ENCODE measurements at regions not wholly inside any gene's neighbourhood (a gene's known extent, or its start where the extent isn't known, plus 50 kb on each side); places are given as distances from the start of the nearest gene placed in this dataset.

GRCh38 chr4:26044983-26045382, 131.0 kb downstream of the SMIM20 start:
- Histone ChIP-seq H3K27me3 (ENCODE audit: control insufficient read depth, insufficient read depth, low read length) (no peaks in the 10 kb centered on the region), H3K4me1 (ENCODE audit: control insufficient read depth, insufficient read depth, low read length) (no peaks in the 10 kb centered on the region), H3K27ac (ENCODE audit: low read length) (no peak overlapping the region), H3K4me3 (ENCODE audit: low read depth in 2 of 2, low read length in 2 of 2) (no peak overlapping the region), H3K9me3 (ENCODE audit: control insufficient read depth, insufficient read depth, low read depth, low read length) (no peaks in the 10 kb centered on the region), H3K36me3 (ENCODE audit: control insufficient read depth, insufficient read depth, low read length) (no peaks in the 10 kb centered on the region)
- DNase-seq (ENCODE audit: low read depth, low spot score) (no peak), ATAC-seq (no peak)
- intact Hi-C loops (cut with micrococcal nuclease; ENCODE audit: unreplicated experiment) (no loop called here), in situ Hi-C loops (cut with HindIII; ENCODE audit: low pct_unique_long_range_greater_than_20kb, low sequenced_read_pairs) (no loop called here)
- ChIA-PET CTCF (no interaction called here), POLR2A (no interaction called here)
- no peak for TF ChIP-seq SIN3A (IDR thresholded peaks at IDR 0.05; ENCODE audit: borderline replicate concordance, insufficient read depth, low read depth, low read length)
- TF ChIP-seq CTCF (IDR thresholded peaks at IDR 0.05): no peak
- TF ChIP-seq POLR2AphosphoS5 (IDR thresholded peaks at IDR 0.05; ENCODE audit: low read depth, low read length): no peak
- TF ChIP-seq TCF7L2 (IDR thresholded peaks at IDR 0.05; ENCODE audit: low read depth, low read length): no peak
- no peak for TF ChIP-seq REST (IDR thresholded peaks at IDR 0.05; ENCODE audit: insufficient read depth in 1 of 2, low read depth in 2 of 2, low read length in 1 of 2)
- no TSS peak for BruUV-seq (replicated peaks)

- CTCF ChIA-PET: no interaction called here
- no peak overlapping the region for H3K4me3 ChIP-seq (ENCODE audit: low read depth in 2 of 2, low read length in 2 of 2)
- TF ChIP-seq TCF7L2 (IDR thresholded peaks at IDR 0.05; ENCODE audit: low read depth, low read length) (no peak), REST (IDR thresholded peaks at IDR 0.05; ENCODE audit: insufficient read depth in 1 of 2, low read depth in 2 of 2, low read length in 1 of 2) (no peak), CTCF (IDR thresholded peaks at IDR 0.05) (no peak), SIN3A (IDR thresholded peaks at IDR 0.05; ENCODE audit: borderline replicate concordance, insufficient read depth, low read depth, low read length) (no peak), POLR2AphosphoS5 (IDR thresholded peaks at IDR 0.05; ENCODE audit: low read depth, low read length) (no peak)
- H3K36me3 ChIP-seq (ENCODE audit: control insufficient read depth, insufficient read depth, low read length): no peaks in the 10 kb centered on the region
- DNase-seq (ENCODE audit: low read depth, low spot score): no peak
- no peaks in the 10 kb centered on the region for H3K9me3 ChIP-seq (ENCODE audit: control insufficient read depth, insufficient read depth, low read depth, low read length)
- in situ Hi-C loops (cut with HindIII; ENCODE audit: low pct_unique_long_range_greater_than_20kb, low sequenced_read_pairs) (no loop called here), intact Hi-C loops (cut with micrococcal nuclease; ENCODE audit: unreplicated experiment) (no loop called here)
- ATAC-seq: no peak
- no peaks in the 10 kb centered on the region for H3K27me3 ChIP-seq (ENCODE audit: control insufficient read depth, insufficient read depth, low read length)
- POLR2A ChIA-PET: no interaction called here
- no TSS peak for BruUV-seq (replicated peaks)
- H3K4me1 ChIP-seq (ENCODE audit: control insufficient read depth, insufficient read depth, low read length): no peaks in the 10 kb centered on the region
- H3K27ac ChIP-seq (ENCODE audit: low read length): no peak overlapping the region
Measured at GRCh38 chr4:26047795-26048194, 133.8 kb downstream of the SMIM20 start.

All from Panc1 (cell line).